Chondrocyte (in vitro differentiated cells): ENCODE measurements at regions not wholly inside any gene's neighbourhood (a gene's known extent, or its start where the extent isn't known, plus 50 kb on each side); places are given as distances from the start of the nearest gene placed in this dataset.
"Not testable (repeated sequence)": the region's sequence is repeated elsewhere in the genome, so short reads cannot be mapped to it uniquely, and the experiment has no call there.

Experiments used
- DNase-seq: peaks from one replicate; pipeline ENCODE4 v3.0.0; 2021; ENCODE audit warnings: mixed read lengths, low spot score
- H3K27ac Mint-ChIP-seq: one replicate; pipeline ENCODE4 v1.8.0; 2021; ENCODE audit warnings: mild to moderate bottlenecking, moderate library complexity, mixed read lengths; ENCODE audit not compliant: unreplicated experiment
- H3K27me3 Mint-ChIP-seq: 2 replicates; pipeline ENCODE4 v1.8.0; 2021; ENCODE audit warnings: low read depth, mixed read lengths
- H3K36me3 Mint-ChIP-seq: 2 replicates; pipeline ENCODE4 v1.8.0; 2021; ENCODE audit warnings: low read depth, mixed read lengths
- H3K4me1 Mint-ChIP-seq: 2 replicates; pipeline ENCODE4 v1.8.0; 2021; ENCODE audit warnings: low read depth, mild to moderate bottlenecking, mixed read lengths
- H3K4me3 Mint-ChIP-seq: one replicate; pipeline ENCODE4 v1.8.0; 2021; ENCODE audit warnings: mild to moderate bottlenecking, moderate library complexity, mixed read lengths; ENCODE audit not compliant: unreplicated experiment
- H3K9me3 Mint-ChIP-seq: 2 replicates; pipeline ENCODE4 v1.8.0; 2021; ENCODE audit warnings: low read depth, mixed read lengths
- TF ChIP-seq, protein P1 (sequence below): fragments of 200-600 bp; sonication (generic); IDR thresholded peaks from 2 replicates; pipeline ENCODE4 v1.5.0; 2021; ENCODE audit warnings: antibody characterized with exemption, mild to moderate bottlenecking, moderate library complexity

DNA sequence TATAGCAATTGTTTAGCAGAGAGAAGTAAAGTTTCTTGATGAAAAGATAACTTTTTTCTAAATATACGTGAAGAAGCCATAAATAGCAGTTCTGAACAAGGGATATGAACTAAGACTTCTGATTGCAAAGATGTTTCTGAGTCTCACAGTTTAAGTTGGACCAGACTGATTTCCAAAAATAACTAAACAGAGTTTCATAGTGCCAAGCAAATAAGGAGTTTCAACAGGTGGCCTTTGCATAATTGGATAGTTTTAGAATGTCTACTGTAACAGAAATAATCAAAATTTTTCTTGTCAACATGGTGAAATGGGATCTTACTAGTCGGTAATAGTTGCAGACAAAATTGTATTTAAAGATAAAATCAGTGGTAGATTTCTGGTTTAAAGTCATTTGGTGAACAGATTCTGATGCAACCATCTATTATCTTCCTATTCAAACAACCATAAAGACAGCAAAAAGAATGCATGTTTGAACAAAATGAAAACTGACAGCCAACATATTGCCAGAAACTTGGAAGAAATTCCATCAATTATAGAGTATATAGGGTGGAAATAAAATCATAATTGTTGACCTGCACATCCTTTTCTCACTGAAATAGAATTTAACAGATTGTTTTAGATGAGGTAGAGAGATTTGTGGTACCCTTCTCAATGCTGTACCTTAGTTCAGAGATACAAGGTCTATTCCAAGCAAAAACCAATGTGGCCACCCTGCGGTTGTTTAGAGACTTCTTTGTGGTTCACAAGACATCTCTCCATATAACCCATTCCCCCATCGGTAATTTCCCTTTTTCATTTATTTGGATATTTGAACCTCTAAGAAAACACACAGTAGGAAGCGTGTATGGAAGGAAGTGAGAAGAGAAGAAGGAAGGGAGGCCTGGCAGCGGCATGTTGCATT is 275.3 kb downstream of the COG6 start:
- Mint-ChIP-seq H3K36me3 (no peaks in the 10 kb centered on the region), H3K4me3 (no peak overlapping the region), H3K4me1 (no peaks in the 10 kb centered on the region), H3K27ac (no peak overlapping the region), H3K9me3 (no peaks in the 10 kb centered on the region), H3K27me3 (no peaks in the 10 kb centered on the region)
- DNase-seq, result no peak
- TF ChIP-seq, protein P1, sequence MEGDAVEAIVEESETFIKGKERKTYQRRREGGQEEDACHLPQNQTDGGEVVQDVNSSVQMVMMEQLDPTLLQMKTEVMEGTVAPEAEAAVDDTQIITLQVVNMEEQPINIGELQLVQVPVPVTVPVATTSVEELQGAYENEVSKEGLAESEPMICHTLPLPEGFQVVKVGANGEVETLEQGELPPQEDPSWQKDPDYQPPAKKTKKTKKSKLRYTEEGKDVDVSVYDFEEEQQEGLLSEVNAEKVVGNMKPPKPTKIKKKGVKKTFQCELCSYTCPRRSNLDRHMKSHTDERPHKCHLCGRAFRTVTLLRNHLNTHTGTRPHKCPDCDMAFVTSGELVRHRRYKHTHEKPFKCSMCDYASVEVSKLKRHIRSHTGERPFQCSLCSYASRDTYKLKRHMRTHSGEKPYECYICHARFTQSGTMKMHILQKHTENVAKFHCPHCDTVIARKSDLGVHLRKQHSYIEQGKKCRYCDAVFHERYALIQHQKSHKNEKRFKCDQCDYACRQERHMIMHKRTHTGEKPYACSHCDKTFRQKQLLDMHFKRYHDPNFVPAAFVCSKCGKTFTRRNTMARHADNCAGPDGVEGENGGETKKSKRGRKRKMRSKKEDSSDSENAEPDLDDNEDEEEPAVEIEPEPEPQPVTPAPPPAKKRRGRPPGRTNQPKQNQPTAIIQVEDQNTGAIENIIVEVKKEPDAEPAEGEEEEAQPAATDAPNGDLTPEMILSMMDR, result no peak

DNA sequence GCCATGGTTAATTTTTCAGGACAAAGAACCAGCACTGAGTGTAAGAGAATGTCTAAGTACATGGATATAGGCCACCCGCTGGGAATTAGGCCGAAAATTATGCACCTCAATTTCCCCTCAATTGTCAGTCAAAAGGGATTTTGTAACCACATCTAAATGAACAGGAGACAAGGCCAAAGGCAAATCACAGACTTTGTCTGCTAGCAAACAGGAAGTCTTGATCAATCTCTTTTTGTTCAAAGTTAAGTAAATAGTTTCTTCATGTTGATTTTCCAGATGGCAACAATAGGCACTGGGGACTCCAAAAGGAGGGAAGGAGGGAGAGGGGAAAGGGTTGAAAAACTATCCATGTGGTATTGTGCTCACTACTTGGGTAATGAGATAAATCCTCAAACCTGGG is 276.0 kb downstream of the COG6 start:
- H3K4me1 Mint-ChIP-seq, result no peaks in the 10 kb centered on the region
- no peaks in the 10 kb centered on the region for H3K36me3 Mint-ChIP-seq
- no peak overlapping the region for H3K27ac Mint-ChIP-seq
- no peaks in the 10 kb centered on the region for H3K27me3 Mint-ChIP-seq
- no peak for DNase-seq
- H3K4me3 Mint-ChIP-seq, result no peak overlapping the region
- no peaks in the 10 kb centered on the region for H3K9me3 Mint-ChIP-seq
- TF ChIP-seq, protein P1, result no peak

DNA sequence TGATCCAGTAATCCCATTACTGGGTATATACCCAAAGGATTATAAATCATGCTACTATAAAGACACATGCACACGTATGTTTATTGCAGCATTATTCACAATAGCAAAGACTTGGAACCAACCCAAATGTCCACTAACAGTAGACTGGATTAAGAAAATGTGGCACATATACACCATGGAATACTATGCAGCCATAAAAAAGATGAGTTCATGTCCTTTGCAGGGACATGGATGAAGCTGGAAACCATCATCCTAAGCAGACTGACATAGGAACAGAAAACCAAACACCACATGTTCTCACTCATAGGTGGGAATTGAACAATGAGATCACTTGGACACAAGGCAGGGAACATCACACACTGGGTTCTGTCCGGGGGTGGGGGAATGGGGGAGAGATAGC is 277.1 kb downstream of the COG6 start:
- not testable (repeated sequence) for H3K4me1 Mint-ChIP-seq, H3K9me3 Mint-ChIP-seq, H3K36me3 Mint-ChIP-seq, H3K27ac Mint-ChIP-seq, DNase-seq, H3K4me3 Mint-ChIP-seq, H3K27me3 Mint-ChIP-seq

DNA sequence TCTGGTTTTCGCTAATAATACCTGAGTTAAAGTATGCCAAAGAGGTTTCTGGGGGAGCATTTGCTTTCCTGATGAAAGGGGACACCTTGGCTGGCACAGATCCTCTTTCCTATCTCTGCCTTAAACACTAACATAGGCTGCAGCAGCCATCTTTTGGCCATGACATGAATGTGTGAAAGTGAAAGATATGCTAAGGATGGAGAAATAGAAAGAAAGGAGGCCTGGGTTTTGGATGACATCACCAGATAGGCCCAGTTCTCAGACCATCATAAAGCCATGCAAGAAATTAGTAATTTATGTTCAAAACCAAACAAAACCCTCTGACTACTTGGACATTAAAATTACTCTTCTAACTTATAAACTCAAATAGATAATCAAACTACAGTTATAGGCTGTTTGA is 279.7 kb downstream of the COG6 start:
- no peaks in the 10 kb centered on the region for H3K9me3 Mint-ChIP-seq
- no peaks in the 10 kb centered on the region for H3K27me3 Mint-ChIP-seq
- no peak overlapping the region for H3K27ac Mint-ChIP-seq
- DNase-seq, result no peak
- no peak overlapping the region for H3K4me3 Mint-ChIP-seq
- no peaks in the 10 kb centered on the region for H3K36me3 Mint-ChIP-seq
- TF ChIP-seq, protein P1, result no peak
- H3K4me1 Mint-ChIP-seq, result no peaks in the 10 kb centered on the region

DNA sequence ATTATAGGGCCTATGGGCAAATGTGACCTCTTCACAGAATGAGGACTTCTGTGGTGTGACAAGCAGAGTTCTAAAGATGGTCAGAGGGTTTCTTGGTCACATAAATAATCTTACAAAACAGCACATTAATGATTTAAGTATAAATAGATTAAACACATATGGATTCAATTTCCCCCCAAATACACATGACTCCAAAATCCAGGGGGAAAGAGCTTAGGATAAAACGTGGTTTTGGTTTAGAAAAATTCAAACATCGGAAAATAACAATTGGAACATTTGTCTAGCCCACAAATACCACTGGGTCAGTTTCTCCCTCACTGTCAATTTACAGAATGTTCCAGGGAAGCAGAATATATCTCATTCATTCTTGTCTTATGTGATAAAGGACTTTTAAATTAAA is 283.1 kb downstream of the COG6 start:
- TF ChIP-seq, protein P1, result no peak
- H3K4me1 Mint-ChIP-seq, result peaks cover 15% of the 10 kb centered on the region
- no peaks in the 10 kb centered on the region for H3K27me3 Mint-ChIP-seq
- DNase-seq, result no peak
- no peaks in the 10 kb centered on the region for H3K9me3 Mint-ChIP-seq
- H3K36me3 Mint-ChIP-seq, result no peaks in the 10 kb centered on the region
- H3K4me3 Mint-ChIP-seq, result no peak overlapping the region
- H3K27ac Mint-ChIP-seq, result no peak overlapping the region

DNA sequence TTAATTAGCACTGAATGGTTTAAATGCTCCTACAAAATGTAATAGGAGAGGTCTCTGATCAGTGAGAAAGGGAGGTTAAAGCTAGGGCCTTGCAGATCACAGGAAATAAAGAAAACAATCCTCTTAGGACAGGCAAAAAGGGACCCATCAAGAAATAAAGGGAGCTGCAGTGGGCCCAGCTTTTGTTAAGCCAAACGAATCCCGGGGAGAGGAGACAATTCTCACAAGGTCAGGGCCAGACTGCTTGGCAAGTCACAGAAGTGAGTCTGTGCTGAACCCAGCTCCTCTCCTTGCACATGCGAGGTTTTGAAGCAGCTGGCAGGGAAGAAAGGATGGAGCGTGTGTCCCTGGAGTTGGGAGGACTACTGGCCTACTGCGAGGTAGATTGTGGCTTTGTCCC is 285.8 kb downstream of the COG6 start:
- Mint-ChIP-seq H3K9me3 (no peaks in the 10 kb centered on the region), H3K36me3 (peaks cover under 1% of the 10 kb centered on the region), H3K4me1 (peaks cover 28% of the 10 kb centered on the region), H3K4me3 (no peak overlapping the region), H3K27ac (no peak overlapping the region), H3K27me3 (no peaks in the 10 kb centered on the region)
- TF ChIP-seq, protein P1, result no peak
- no peak for DNase-seq
